Ascending aorta (tissue), 2 donors: ENCODE measurements at regions not wholly inside any gene's neighbourhood (a gene's known extent, or its start where the extent isn't known, plus 50 kb on each side); places are given as distances from the start of the nearest gene placed in this dataset.

ENCODE experiments used
- DNase-seq, 2 donors: peaks; one replicate each; pipeline ENCODE4 v3.0.0-alpha.2; 2019; ENCODE audit warnings: low spot score in 2 of 2
- H3K27ac ChIP-seq, 2 donors: fragments of 200-600 bp; sonication (generic); one replicate each; pipeline ENCODE4 v1.5.1; 2016 to 2017; ENCODE audit warnings: mild to moderate bottlenecking in 1 of 2
- H3K27me3 ChIP-seq: fragments of 200-600 bp; sonication (generic); one replicate; pipeline ENCODE4 v1.5.1; 2017
- H3K36me3 ChIP-seq, 2 donors: fragments of 200-600 bp; sonication (generic); one replicate each; pipeline ENCODE4 v1.5.1; 2016
- H3K4me1 ChIP-seq, 2 donors: fragments of 200-600 bp; sonication (generic); one replicate each; pipeline ENCODE4 v1.5.1; 2016 to 2017; ENCODE audit warnings: mild to moderate bottlenecking in 1 of 2
- H3K4me3 ChIP-seq, 2 donors: fragments of 200-600 bp; sonication (generic); one replicate each; pipeline ENCODE4 v1.5.1; 2016 to 2017; ENCODE audit warnings: mild to moderate bottlenecking in 1 of 2
- H3K9me3 ChIP-seq, 2 donors: fragments of 200-600 bp; sonication (generic); one replicate each; pipeline ENCODE4 v1.5.1; 2016
- CTCF ChIP-seq, 3 experiments: fragments of 200-600 bp in 2 of 3; fragments of 450-650 bp in 1 of 3; sonication (generic) in 2 of 3; IDR thresholded peaks; one replicate each; pipeline ENCODE4 v1.5.1; 2016 to 2019; ENCODE audit warnings: antibody characterized with exemption in 3 of 3, mild to moderate bottlenecking in 1 of 3, moderate library complexity in 1 of 3
- intact Hi-C: fragments of 100-400 bp; cut with DNase I; formaldehyde crosslinking; loops from one replicate; pipeline ENCODE4 v1.15.1; 2023

- Histone ChIP-seq H3K27ac (no peak overlapping the region), H3K36me3 (no peaks in the 10 kb centered on the region), H3K4me3 (no peak overlapping the region), H3K27me3 (no peaks in the 10 kb centered on the region), H3K4me1 (no peaks in the 10 kb centered on the region), H3K9me3 (no peaks in the 10 kb centered on the region)
- no peak for DNase-seq
- no peak for TF ChIP-seq CTCF (IDR thresholded peaks at IDR 0.05)
- intact Hi-C loops, result no loop called here
These were observed 239.2 kb downstream of the ATG4C start for GRCh38 chr1:63023171-63023570.

- no peaks in the 10 kb centered on the region for H3K27me3 ChIP-seq
- intact Hi-C loops, result no loop called here
- no peak for DNase-seq
- no peak for TF ChIP-seq CTCF (IDR thresholded peaks at IDR 0.05)
- no peak overlapping the region for H3K27ac ChIP-seq
- H3K4me1 ChIP-seq, result no peaks in the 10 kb centered on the region
- H3K36me3 ChIP-seq, result no peaks in the 10 kb centered on the region
- no peak overlapping the region for H3K4me3 ChIP-seq
- H3K9me3 ChIP-seq, result no peaks in the 10 kb centered on the region
These were observed 239.7 kb downstream of the ATG4C start for GRCh38 chr1:63023637-63024036.

DNA sequence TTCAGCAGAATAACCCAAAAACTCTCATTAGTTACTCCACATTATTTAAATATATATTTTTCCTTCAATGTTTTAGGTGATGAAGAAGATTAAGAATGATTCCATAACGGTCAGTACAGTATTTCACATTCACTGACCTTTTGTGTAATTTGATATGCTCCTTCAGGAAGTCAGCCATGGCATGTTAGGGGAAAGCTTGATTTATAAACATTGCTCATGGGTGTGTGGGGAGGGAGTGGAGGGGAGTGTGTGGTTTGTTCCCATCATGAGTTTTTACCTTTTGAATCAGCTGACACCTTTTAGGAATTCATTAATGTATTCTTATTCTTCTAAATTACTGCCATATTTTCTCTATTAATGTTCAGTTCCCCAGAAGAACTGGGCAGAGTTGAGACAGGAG, 240.2 kb downstream of the ATG4C start:
- no peak overlapping the region for H3K27ac ChIP-seq
- no peaks in the 10 kb centered on the region for H3K27me3 ChIP-seq
- intact Hi-C loops, result no loop called here
- TF ChIP-seq CTCF (IDR thresholded peaks at IDR 0.05), result no peak
- H3K36me3 ChIP-seq, result no peaks in the 10 kb centered on the region
- H3K9me3 ChIP-seq, result no peaks in the 10 kb centered on the region
- no peaks in the 10 kb centered on the region for H3K4me1 ChIP-seq
- no peak for DNase-seq
- no peak overlapping the region for H3K4me3 ChIP-seq

DNA sequence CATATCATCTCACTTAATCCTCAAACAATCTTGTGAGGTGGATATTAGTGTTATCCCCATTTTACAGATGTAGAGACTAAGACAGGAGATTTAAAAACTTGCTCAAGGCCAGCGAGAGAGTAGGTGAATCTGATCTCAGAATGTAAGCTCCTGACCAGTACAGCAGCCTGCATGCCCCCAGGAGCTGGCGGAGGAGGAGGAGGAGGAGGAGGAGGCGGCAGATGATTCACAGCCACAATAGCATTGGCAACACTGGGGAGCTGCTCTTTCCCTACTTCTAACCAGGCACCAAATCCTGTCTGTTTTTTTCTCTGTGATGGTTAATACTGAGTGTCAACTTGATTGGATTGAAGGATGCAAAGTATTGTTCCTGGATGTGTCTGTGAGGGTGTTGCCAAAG, 243.2 kb downstream of the ATG4C start:
- H3K9me3 ChIP-seq, result no peaks in the 10 kb centered on the region
- TF ChIP-seq CTCF (IDR thresholded peaks at IDR 0.05), result no peak
- intact Hi-C loops, result no loop called here

DNA sequence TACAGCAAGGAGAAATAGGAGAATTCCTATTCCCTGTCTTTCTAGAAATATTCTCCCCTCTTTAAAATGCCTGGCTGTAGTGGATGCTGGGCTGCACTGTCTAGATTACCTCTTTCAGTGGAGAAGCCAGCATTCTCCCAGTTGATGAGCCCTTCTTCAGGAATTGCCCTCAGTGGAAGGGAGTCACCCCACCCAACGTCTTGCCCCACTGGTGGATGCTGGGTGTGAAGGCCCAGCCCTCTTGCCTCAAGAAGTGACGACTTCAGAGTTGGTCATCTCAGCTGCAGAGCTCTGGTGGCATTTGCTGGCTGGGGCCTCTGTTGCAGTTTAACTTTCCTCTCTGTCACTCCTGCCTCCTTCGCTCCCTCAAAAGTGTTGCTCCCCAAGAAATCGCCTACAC, 248.2 kb downstream of the ATG4C start:
- Histone ChIP-seq H3K27ac (no peak overlapping the region), H3K4me1 (no peaks in the 10 kb centered on the region), H3K9me3 (no peaks in the 10 kb centered on the region), H3K36me3 (no peaks in the 10 kb centered on the region), H3K4me3 (no peak overlapping the region), H3K27me3 (no peaks in the 10 kb centered on the region)
- no peak for DNase-seq
- intact Hi-C loops, result no loop called here
- TF ChIP-seq CTCF (IDR thresholded peaks at IDR 0.05), result no peak

More for the DNA sequence above, 243.2 kb downstream of the ATG4C start:
- no peak overlapping the region for H3K27ac ChIP-seq
- DNase-seq, result no peak
- no peak overlapping the region for H3K4me3 ChIP-seq
- H3K36me3 ChIP-seq, result no peaks in the 10 kb centered on the region
- no peaks in the 10 kb centered on the region for H3K4me1 ChIP-seq
- no peaks in the 10 kb centered on the region for H3K27me3 ChIP-seq

GRCh38 chr1:63033211-63033610, 249.3 kb downstream of the ATG4C start:
- Histone ChIP-seq H3K27me3 (no peaks in the 10 kb centered on the region), H3K9me3 (no peaks in the 10 kb centered on the region), H3K4me1 (no peaks in the 10 kb centered on the region), H3K27ac (no peak overlapping the region), H3K36me3 (no peaks in the 10 kb centered on the region), H3K4me3 (no peak overlapping the region)
- no peak for TF ChIP-seq CTCF (IDR thresholded peaks at IDR 0.05)
- intact Hi-C loops, result no loop called here
- DNase-seq, result no peak
